WERI-Rb-1 (cell line): ENCODE measurements at regions not wholly inside any gene's neighbourhood (a gene's known extent, or its start where the extent isn't known, plus 50 kb on each side); places are given as distances from the start of the nearest gene placed in this dataset.

Experiments
- DNase-seq: peaks from one replicate; pipeline ENCODE4 v3.0.0-alpha.2; 2020
- H3K27ac ChIP-seq: fragments of 250-450 bp; sonication (Bioruptor Pico); 2 replicates; pipeline ENCODE4 v1.5.1; 2020; ENCODE audit warnings: mild to moderate bottlenecking, moderate library complexity
- H3K27me3 ChIP-seq: fragments of 250-450 bp; sonication (Bioruptor Pico); 2 replicates; pipeline ENCODE4 v1.5.1; 2021; ENCODE audit warnings: mild to moderate bottlenecking, low read depth, moderate library complexity; ENCODE audit not compliant: insufficient read depth, severe bottlenecking
- H3K36me3 ChIP-seq: fragments of 250-450 bp; sonication (Bioruptor Pico); 2 replicates; pipeline ENCODE4 v1.5.1; 2020; ENCODE audit warnings: mild to moderate bottlenecking, moderate library complexity
- H3K4me3 ChIP-seq: 2 replicates; pipeline ENCODE4 v1.5.1; 2011; ENCODE audit warnings: low read depth, mild to moderate bottlenecking, control low read depth, low read length
- H3K9me3 ChIP-seq: fragments of 250-450 bp; sonication (Bioruptor Pico); 2 replicates; pipeline ENCODE4 v1.5.1; 2021; ENCODE audit warnings: mild to moderate bottlenecking, moderate library complexity; ENCODE audit not compliant: severe bottlenecking
- CTCF ChIP-seq: IDR thresholded peaks from 2 replicates; pipeline ENCODE4 v1.5.1; 2011; ENCODE audit warnings: low read depth, mild to moderate bottlenecking, control low read depth, inconsistent platforms, low read length

- Histone ChIP-seq H3K27me3 (no peaks in the 10 kb centered on the region), H3K36me3 (no peaks in the 10 kb centered on the region), H3K27ac (no peak overlapping the region), H3K4me3 (no peak overlapping the region), H3K9me3 (no peaks in the 10 kb centered on the region)
- DNase-seq, result no peak
- no peak for TF ChIP-seq CTCF
Measured at GRCh38 chrX:39465467-39465866, 632.3 kb downstream of the BCOR start.

GRCh38 chrX:39465906-39466305 lies 631.9 kb downstream of the BCOR start:
- H3K27ac ChIP-seq, result no peak overlapping the region
- H3K27me3 ChIP-seq, result no peaks in the 10 kb centered on the region
- DNase-seq, result no peak
- no peaks in the 10 kb centered on the region for H3K36me3 ChIP-seq
- no peak for TF ChIP-seq CTCF
- H3K4me3 ChIP-seq, result no peak overlapping the region
- H3K9me3 ChIP-seq, result no peaks in the 10 kb centered on the region

- peak; percentile 60 for DNase-seq
- H3K27ac ChIP-seq, result no peak overlapping the region
- no peaks in the 10 kb centered on the region for H3K36me3 ChIP-seq
- H3K9me3 ChIP-seq, result no peaks in the 10 kb centered on the region
- H3K27me3 ChIP-seq, result no peaks in the 10 kb centered on the region
- no peak overlapping the region for H3K4me3 ChIP-seq
- peak; percentile 47 for TF ChIP-seq CTCF
Measured at GRCh38 chrX:39469126-39469525, 628.6 kb downstream of the BCOR start.

GRCh38 chrX:39470588-39471407 lies 627.0 kb downstream of the BCOR start:
- no peak for TF ChIP-seq CTCF
- no peak overlapping the region for H3K27ac ChIP-seq
- H3K27me3 ChIP-seq, result no peaks in the 10 kb centered on the region
- no peaks in the 10 kb centered on the region for H3K36me3 ChIP-seq
- H3K9me3 ChIP-seq, result no peaks in the 10 kb centered on the region
- no peak for DNase-seq
- H3K4me3 ChIP-seq, result no peak overlapping the region

- Histone ChIP-seq H3K27me3 (no peaks in the 10 kb centered on the region), H3K4me3 (no peak overlapping the region), H3K36me3 (no peaks in the 10 kb centered on the region), H3K9me3 (no peaks in the 10 kb centered on the region), H3K27ac (no peak overlapping the region)
- no peak for TF ChIP-seq CTCF
- no peak for DNase-seq
Measured at GRCh38 chrX:39472161-39472560, 625.6 kb downstream of the BCOR start.

GRCh38 chrX:39473812-39474211 lies 623.9 kb downstream of the BCOR start:
- Histone ChIP-seq H3K4me3 (no peak overlapping the region), H3K27me3 (no peaks in the 10 kb centered on the region), H3K36me3 (no peaks in the 10 kb centered on the region), H3K9me3 (no peaks in the 10 kb centered on the region), H3K27ac (no peak overlapping the region)
- no peak for TF ChIP-seq CTCF
- DNase-seq, result no peak
